CD4-positive, alpha-beta T cell treated with Interleukin-17A for 4 hours (primary cell): ENCODE measurements at regions not wholly inside any gene's neighbourhood (a gene's known extent, or its start where the extent isn't known, plus 50 kb on each side); places are given as distances from the start of the nearest gene placed in this dataset.

Experiments used
- DNase-seq: peaks from one replicate; pipeline ENCODE4 v3.0.0-alpha.2; 2020; ENCODE audit warnings: mixed read lengths

- DNase-seq, result no peak
Observed at GRCh38 chr5:174191850-174192655, 146.5 kb downstream of the NSG2 start.

- no peak for DNase-seq
Observed at GRCh38 chr5:174192901-174193300, 147.4 kb downstream of the NSG2 start.

- no peak for DNase-seq
Observed at GRCh38 chr5:174195517-174195916, 150.0 kb downstream of the NSG2 start.

- no peak for DNase-seq
Observed at GRCh38 chr5:174197929-174198328, 152.4 kb downstream of the NSG2 start.

GRCh38 chr5:174198541-174198940 is 153.0 kb downstream of the NSG2 start:
- no peak for DNase-seq

GRCh38 chr5:174202996-174203395 is 157.5 kb downstream of the NSG2 start:
- no peak for DNase-seq

- DNase-seq, result no peak
Observed at GRCh38 chr5:174204535-174205313, 159.2 kb downstream of the NSG2 start.

GRCh38 chr5:174205939-174206338 is 160.4 kb downstream of the NSG2 start:
- no peak for DNase-seq

- DNase-seq, result no peak
Observed at GRCh38 chr5:174210596-174211276, 165.2 kb downstream of the NSG2 start.

GRCh38 chr5:174211277-174211626 is 165.7 kb downstream of the NSG2 start:
- no peak for DNase-seq

GRCh38 chr5:174217527-174217926 is 172.0 kb downstream of the NSG2 start:
- no peak for DNase-seq

GRCh38 chr5:174218162-174218561 is 172.7 kb downstream of the NSG2 start:
- no peak for DNase-seq

GRCh38 chr5:174220417-174220816 is 174.9 kb downstream of the NSG2 start:
- no peak for DNase-seq

- DNase-seq, result no peak
Observed at GRCh38 chr5:174221436-174221835, 175.9 kb downstream of the NSG2 start.

GRCh38 chr5:174221946-174222345 is 176.4 kb downstream of the NSG2 start:
- no peak for DNase-seq

GRCh38 chr5:174222891-174223290 is 177.4 kb downstream of the NSG2 start:
- no peak for DNase-seq

GRCh38 chr5:174223355-174223754 is 177.8 kb downstream of the NSG2 start:
- no peak for DNase-seq

GRCh38 chr5:174229068-174229467 is 183.6 kb downstream of the NSG2 start:
- no peak for DNase-seq

- no peak for DNase-seq
Observed at GRCh38 chr5:174229514-174230370, 184.2 kb downstream of the NSG2 start.

GRCh38 chr5:174231956-174232487 is 186.5 kb downstream of the NSG2 start:
- DNase-seq, result no peak

GRCh38 chr5:174234388-174234787 is 188.9 kb downstream of the NSG2 start:
- DNase-seq, result no peak

GRCh38 chr5:174235221-174236011 is 189.9 kb downstream of the NSG2 start:
- no peak for DNase-seq
